ENCODE measurements at regions not wholly inside any gene's neighbourhood (a gene's known extent, or its start where the extent isn't known, plus 50 kb on each side); places are given as distances from the start of the nearest gene placed in this dataset.

DNA sequence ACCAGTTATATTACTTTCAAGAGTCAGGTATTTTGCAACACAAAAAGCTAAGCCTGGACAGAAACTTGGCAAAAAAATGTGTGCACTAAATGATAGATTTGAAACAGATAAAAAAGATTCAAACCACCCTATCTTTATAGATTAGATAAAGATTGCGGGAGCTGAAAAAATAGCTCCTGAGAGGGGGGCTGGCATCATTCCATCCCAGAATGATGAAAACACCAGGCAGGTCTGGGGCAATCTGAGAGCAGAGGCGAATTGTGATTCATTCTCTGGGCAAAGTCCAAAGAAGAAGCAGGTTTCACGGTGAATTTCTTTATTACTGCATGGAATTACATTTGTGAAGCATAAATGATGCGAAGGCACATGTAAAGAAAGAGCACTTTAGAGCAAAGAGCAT is 168.5 kb upstream of the DMD start:
- TF ChIP-seq EZH2phosphoT487 (IDR thresholded peaks at IDR 0.05; ENCODE audit: insufficient read depth, low read depth) (no peak), EZH2 (IDR thresholded peaks at IDR 0.05; ENCODE audit: insufficient read depth, poor library complexity, severe bottlenecking) (no peak)

Data from GM23248 (cell line).